HG03520 (cell line): ENCODE measurements at regions not wholly inside any gene's neighbourhood (a gene's known extent, or its start where the extent isn't known, plus 50 kb on each side); places are given as distances from the start of the nearest gene placed in this dataset.

Experiments used
- ATAC-seq: cut with Tn5 transposase; IDR thresholded peaks from one replicate; pipeline ENCODE4 v1.9.1; 2021; ENCODE audit warnings: mild to moderate bottlenecking, moderate library complexity; ENCODE audit not compliant: unreplicated experiment

DNA sequence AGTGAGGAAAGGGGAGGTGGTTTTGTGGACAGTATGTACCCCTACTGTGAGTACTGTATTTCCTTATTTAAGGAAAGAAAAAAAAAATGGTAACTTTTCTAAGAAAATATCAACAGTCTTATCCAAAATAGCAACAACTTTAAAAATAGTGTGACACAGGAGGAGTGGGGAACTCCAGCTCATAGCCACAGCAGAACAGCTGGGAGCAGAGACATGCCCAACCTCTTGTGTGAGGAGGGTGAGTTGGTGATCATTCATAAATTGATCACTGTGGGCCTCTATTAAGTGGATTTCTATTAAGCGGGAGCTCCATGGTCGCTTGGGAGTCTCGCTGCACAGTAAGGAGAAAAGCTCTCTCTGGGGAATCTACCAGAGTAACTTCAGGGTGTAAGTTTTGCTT is 158.8 kb upstream of the DUSP10 start:
- no peak for ATAC-seq

DNA sequence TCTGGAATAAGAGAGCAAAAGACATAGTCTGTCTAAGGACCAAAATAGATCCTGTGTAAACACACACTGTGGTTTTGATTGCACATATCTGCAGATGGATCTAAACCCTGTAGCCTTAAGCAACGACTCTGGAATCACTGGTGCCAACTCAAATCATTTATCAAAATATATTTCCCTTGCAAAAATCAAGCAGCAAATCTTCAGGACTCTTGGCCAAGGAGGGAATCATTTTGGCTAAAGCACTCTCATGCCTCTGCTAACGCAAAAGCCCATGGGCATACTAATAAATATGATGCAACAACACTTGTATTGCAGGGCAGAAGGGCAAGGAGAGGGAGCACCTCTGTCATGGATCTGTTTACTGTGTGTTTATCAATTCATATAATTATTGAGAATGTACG is 155.4 kb upstream of the DUSP10 start:
- ATAC-seq = no peak

DNA sequence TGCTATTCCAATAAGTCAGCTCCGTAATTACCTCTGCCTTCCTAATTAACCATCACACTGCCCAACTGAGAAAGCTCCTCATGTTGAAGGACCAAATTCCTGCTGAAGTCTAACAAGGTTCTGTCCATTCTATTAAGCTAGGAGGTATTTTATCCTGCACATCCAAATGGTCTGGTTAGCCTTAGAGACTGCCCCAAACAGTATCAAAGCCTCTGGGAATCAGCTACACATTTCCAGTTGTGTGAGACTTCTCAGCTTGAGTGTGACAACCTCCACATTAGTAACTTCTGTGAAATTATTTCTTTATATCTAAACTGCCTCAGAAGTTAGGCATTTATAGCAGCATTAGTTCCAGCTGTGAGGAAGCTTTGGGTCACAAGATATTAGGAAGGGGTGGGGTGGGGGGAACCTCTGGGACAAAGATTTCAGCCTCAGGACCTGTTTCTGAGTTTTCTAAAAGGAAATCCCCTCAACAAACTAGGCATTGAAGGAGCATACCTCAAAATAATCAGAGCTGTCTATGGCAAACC is 150.5 kb upstream of the DUSP10 start:
- no peak for ATAC-seq

DNA sequence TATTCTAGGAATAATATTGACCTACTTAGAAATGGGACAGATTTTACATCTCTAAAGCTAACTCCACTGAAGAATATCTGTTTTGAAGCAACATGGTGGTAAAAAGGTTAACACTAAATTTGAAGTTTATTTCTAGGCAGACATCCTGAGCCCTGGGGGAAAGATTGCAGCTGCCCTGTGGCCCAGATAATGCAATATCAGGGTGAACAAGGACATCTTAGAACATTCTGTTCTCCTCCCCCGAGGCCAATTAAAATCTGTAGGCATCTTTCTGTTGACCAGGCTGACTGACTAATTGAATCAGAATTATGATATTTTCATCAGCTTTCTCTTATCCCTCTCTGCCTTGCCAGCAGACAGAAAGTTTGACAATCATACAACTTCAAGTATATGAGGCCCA is 149.8 kb upstream of the DUSP10 start:
- no peak for ATAC-seq

DNA sequence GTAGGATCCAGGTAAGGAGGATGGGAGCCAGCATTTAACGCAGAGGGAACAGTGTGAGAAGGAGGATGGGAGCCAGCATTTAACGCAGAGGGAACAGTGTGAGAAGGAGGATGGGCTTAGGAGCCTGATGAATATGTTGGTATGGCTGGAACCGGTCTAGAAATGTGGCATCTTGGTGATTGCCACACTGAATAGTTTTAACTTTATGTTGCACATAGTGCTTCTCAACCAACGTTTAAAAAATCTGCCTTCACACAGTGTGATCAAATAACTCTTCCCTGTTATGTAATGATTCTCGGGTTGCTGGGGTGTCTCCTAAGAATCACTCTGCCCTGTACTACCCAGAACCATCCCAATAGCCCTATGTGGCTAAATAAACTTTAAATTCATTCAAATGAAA is 146.9 kb upstream of the DUSP10 start:
- ATAC-seq = no peak

DNA sequence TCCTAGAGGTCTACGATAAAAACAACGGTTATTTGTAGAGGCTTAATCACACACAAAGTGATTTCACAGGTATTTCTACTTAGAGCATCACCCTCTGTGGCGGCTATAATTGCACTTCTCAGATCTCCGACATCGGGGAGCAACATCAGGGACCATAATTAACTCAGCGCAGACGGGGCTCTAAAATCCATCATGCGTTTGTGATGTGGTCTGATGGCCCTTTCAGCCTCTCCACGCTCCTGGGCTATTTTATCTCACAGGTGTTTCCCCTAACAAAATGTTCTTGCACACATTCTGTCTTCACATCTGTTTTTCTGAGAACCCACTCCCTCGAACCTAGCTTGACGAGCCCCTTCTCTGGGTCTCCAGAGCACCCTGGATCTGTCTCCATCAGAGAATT is 146.3 kb upstream of the DUSP10 start:
- no peak for ATAC-seq

DNA sequence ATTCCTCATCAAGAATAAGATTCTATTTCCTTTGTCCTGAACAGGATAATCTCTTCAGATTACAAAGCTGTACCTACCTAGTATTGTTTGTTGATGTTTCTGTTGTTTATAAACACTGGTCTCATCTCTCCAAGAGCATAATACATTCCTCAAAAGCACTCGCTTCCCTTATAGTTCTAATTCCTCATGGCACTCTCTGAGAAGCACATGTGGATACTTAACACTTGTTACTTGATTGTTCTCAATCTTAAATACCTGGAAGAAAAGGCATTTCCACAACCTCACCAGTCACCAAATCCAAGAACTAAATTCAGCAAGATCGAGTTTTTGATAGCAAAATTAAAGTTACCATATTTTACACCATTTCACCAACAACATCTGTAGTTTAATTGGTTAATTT is 145.9 kb upstream of the DUSP10 start:
- ATAC-seq = no peak

DNA sequence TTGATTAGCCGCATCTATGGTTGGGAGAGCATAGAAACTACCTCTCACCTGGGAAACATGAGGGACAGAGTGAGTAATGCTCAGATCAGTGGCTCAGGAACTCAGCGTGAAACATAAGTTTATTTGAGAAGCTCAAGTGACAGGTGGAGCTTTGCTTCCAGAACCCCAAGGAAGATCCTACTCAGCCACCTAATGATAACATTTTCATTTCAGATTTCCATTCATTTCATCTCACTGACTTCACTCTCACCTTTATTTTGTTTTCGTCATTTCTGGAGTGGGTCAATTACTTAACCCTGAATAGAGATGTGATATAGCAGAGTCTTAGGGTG is 145.5 kb upstream of the DUSP10 start:
- ATAC-seq = no peak

DNA sequence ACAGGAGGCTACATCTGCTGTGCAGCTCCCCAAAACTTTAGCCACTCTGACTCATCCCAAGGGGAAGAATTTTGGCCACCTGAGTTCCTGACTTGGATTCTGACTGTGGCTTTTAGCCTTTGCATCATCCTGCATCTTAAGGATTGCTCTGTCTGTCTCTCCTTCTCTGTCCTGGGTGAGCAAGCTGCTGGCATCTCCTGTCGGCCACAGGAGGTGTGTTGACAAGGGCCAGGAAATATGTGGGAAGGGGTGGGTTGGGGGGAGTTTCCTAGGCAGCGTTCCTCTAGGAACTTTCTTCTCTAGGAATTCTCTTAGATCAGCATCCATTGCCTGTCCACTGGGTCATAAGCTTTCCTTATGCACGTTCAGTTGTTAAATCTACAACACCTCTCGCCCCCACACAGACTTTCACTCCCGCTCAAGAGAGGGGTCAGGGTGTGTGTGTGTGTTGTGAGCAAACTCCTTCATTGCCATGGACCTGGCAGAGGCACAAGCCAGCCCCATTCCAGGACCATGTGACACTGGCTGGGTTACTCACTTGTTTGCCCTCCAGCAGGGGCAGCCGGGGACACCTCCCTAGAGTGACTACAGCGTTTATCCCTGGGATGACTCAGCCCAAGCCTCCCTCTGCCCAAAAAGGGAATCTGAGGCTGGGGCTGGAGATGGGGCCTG is 145.0 kb upstream of the DUSP10 start:
- no peak for ATAC-seq

DNA sequence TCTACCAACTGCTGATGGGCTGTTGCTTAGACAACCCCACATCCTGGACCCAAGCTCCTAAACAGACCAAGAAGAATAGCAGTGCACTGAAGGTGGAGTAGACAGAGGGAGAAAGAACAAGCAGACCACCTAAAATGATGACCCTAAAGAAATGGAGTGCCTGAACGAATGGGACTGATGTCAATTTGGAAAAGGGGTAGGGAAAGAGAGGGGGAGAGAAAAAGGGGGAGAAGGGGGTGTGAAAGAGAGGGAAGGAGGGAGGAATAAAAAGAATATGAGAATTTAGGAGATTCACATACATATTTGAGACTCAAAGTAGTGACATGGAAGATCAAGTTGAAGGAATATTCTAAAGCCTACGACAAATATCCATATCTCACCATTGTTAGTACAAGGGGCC is 144.4 kb upstream of the DUSP10 start:
- ATAC-seq = no peak

DNA sequence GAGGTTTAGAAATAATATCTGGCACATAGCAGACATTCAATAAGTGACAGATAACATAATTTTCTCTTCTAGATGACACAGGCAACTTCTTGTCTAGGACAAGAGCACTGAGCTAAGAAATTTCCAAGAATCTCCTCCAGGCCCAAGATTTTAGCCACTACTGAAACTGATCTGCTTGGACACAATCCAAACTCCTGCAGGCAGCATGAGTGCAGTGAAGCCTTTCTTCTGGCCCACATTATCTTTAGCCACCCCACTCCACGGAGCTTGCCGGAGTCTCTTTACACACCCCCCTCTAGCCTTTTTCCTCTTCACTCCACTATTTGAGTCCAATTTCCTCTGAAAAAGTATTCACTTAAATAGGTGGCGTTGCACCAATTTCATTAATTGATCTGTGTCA is 142.9 kb upstream of the DUSP10 start:
- no peak for ATAC-seq

DNA sequence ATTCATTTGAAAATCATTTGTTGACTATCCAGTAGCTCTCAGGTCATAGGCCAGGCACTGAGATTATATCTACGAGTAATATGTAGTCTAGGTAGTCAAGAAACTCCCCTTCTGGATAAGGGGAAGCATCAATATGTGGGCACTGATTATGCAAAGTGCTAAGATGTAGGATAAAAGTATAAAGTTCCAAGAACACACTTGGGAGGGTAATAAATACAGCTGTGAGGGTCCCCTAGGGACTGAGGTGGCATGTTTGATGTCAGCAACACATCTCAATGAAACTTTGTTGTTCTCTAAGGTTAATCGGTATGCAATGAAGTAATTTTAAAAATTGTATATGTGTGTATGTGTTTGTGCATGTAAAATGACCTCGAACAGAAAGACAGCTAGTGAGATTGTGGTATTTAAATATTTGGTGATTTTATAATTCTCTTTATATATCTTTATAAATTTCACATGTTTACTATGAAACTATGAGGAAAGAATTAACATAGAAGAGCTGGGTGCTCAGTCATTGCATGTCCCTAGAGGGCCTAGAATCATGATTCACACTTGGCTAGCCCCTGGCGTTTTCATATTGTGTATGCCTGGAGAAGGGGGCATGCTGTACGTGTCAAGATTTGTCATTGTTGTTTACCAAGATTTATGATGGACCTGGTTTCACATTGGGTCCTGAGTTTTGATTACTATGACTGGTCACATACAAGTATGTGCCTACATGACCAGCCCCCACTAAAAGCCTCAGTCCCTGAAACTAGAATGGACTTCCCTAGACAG is 140.1 kb upstream of the DUSP10 start:
- no peak for ATAC-seq

DNA sequence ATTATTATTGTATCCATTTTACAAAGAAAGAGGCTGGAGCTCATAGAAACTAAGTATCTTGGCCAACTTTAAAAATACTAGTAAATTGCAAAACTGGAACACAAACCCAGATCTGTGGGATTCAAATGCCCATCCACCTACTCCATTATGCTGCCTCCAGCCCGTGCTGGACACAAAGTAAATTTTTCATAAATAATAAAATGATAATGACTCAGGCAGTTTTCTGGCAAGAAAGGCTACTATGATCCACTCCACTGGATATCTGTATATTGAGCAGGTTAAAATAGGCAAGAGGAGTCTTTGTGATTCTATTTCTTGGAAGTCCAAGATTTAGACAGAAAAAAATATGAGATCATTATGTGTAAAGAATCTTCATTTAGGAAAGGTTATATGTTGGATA is 138.3 kb upstream of the DUSP10 start:
- ATAC-seq = no peak

DNA sequence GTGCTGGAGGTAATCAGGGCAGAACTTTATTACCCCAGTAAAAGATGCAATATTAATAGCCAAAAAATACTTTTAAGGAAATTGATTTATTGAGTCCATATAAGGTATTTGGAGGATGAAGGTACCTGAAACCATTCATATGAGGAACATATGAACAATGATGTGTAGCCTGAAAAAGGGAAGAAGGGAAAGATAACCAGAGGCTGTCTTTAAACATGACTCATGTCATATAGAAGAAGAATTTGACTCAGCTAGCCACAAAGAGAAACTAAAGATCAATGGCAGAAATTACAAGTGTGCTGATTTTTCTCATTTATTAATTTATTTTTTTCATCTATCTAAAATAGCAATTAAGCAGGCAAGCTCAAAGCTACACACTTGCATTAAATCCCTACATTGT is 136.2 kb upstream of the DUSP10 start:
- ATAC-seq = peak; percentile 80

DNA sequence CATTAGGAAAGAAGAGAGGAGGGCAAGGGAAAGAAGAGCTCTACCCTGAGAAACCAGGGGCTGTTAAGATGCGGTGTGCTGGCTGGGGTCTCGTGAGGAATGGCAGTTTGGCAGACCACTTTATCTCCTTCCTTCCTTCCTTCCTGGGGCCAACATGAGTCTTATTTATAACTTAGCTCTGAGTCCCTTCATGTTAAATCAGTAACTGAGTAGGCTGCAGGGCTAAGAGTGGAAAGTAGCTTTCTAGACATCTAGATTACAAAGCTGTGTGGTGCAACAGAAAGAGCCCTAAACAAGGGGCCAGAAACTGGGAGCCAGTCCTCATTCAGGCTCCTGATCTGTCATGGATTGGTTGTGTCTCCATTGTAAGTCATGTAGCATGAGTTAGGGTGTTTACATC is 135.4 kb upstream of the DUSP10 start:
- ATAC-seq = no peak

DNA sequence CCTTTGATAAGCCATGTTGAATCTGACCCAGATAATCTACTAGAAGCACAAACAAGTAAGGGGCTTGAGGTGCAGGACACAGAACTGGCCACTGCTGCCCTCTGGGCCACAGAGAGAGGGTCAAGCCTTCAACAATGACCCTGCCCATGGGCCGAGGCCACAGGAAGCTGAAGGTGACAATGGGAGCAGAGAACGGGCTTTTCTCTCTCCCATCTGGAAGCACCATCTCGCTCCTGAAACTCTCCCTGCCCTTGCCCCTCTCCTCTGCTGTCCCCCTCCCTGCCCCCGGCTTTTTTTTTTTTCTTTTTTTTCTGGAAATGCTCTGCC is 133.1 kb upstream of the DUSP10 start:
- no peak for ATAC-seq

DNA sequence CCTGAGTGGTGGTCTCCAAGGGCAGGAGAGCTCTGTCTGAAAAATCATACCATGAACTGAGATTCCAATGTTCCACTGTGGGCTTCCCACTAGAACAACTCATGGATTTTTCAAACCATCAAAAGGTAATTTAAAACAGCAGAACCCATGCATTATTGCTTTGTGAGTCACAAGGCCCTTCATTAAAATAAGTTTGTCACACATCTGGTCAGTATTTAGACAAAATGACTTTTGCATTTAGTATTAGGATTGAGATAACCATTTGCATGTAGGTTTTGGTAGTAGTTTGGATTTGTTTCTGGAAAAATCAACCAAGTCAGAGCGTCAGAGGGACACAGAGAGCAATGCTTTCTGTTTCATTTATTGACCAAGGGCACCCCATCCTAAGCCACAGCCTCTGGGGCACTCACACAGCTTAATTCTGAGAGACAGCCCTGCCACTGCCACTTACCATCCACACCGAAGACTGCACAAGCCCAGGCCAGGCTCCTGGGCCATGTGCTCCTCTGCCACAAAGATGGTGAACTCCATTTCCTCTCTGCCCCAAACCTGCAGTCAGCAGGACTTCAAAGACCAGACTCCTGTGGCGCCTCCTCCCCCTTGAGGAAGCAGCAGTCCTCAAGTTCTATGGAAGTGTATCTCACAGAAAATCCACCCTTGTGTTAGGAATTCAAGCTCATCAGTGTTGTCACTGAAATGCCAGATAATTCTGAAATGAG is 132.6 kb upstream of the DUSP10 start:
- ATAC-seq = no peak

DNA sequence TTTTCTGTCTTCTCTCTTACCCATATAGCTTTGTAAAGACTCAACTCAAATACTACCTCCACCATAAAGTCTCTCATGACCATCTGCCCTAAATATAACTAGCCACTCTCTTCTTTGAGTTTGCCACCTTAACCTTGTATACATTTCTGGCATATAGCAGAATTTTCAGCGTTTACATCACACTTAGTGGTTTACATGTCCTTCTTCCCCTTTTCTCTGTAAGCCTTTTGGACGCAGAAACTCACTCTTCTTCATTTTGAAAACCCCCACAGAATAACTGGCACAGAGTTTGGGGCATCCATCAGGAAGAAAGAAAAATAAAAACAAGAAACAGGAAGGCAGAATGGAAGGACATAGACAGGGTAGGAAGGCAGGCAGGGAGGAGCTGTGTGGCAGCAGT is 131.8 kb upstream of the DUSP10 start:
- no peak for ATAC-seq

DNA sequence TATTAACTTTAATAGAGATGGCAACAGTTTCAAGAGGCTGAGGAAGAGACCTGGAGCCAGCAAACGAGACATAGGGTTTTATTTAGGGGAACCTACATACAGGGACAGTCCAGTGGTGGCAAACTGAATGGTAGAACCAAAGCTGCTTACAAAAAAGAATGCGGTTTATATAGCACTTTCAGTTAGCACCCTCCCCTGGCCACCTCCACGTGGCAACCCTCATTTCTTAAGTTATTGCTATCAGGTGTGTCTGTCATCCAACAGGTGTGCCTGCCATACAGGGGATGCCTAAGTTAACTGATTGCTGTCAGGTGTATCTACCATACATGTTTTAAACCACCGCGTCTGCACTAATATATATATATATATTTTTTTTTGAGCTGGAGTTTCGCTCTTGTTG is 129.2 kb upstream of the DUSP10 start:
- no peak for ATAC-seq

DNA sequence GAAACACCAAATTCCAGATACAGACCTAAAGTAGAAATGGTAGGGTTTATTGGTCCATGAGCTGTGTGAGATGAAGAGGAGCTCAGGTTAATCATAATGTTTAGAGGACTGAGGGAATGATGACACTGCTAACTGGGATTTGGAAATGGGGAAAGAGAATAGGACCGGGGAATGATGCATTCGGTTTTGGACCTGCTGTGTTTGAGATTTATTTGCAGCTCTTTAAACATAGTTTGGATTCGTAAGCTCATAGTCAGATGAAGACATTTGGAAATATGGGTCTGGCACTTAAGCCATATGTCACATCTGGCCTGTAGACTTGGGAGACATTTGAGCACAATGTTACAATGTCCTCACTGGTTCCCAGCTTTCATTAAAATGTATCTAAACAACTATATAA is 127.9 kb upstream of the DUSP10 start:
- ATAC-seq = no peak

DNA sequence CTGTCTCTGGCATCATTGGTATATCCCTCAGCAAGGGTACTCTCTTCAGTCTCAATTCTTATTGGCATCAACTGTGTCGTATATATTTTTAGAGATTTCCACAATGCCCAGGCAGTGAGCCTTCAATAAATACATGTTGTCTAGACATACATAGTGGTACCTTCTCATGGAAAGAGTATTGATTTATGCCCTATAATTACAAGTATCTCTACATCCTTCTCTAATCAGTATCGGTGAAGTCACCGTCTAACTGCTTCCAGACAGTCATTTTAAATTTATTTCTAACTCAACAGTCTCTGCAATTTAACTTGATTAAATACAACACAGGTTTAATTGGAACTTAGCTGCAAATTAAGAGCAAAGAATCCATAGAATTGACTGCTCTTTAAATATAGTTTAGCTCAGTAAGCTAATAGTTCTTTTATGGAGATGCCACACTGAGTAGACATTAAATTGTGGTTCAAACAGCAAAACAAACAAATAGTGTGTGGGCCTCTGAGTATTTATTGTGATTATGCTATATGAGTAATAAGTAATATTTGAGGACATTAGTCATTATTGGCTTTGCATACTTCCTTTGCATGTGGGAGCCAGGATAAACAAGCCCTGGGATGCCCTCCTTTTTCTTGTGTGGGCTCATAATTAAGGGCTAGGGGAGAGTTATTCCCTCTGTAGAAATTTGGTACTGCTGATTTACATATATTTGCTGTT is 126.9 kb upstream of the DUSP10 start:
- ATAC-seq = no peak

DNA sequence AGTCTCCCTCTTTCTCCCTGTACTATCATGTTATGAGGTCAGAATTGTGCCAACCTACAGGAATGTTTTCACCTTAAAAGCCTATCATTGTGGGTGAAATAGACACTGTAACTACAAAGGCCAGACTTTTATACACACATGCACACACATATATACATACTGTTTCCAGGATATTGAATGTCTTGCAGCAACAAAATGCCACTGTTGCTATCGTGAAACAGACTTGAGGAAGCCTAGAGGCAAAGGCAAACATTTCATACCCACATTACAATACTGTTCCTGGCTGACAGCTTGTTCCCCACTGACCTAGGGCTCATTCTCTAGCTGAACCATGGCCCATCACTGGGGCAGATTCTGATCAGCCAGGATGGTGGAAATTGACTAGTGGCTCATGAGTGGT is 125.1 kb upstream of the DUSP10 start:
- no peak for ATAC-seq
